Lower leg skin (tissue), 3 donors: ENCODE measurements at regions not wholly inside any gene's neighbourhood (a gene's known extent, or its start where the extent isn't known, plus 50 kb on each side); places are given as distances from the start of the nearest gene placed in this dataset.

ENCODE experiments used
- CTCF ChIP-seq, 3 donors: fragments of 450-650 bp; IDR thresholded peaks; one replicate each; pipeline ENCODE4 v1.5.1; 2016; ENCODE audit warnings: antibody characterized with exemption in 3 of 3, mild to moderate bottlenecking in 3 of 3, moderate library complexity in 2 of 3
- POLR2A ChIP-seq, 2 donors: fragments of 450-650 bp; IDR thresholded peaks; one replicate each; pipeline ENCODE4 v1.6.1; 2016 to 2017; ENCODE audit warnings: antibody characterized with exemption in 2 of 2, mild to moderate bottlenecking in 1 of 2, moderate library complexity in 1 of 2

DNA sequence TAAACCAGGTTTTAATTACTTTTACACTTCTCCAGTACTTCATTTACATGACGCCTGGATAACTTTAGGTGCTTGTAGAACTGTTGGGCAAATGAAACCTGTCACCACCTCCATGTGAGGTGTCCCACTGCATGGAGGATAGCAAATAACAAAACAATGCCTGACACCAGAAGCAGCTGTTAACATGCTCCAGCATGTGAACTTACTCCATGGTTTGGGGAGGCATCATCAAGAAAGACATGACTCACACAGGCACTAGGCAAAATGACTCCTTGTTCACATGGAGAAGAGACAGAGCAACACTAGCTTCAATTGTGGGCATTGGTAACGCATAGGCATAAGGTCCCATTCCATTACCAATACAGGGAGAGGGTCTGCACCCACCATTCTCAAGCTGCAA, 198.1 kb upstream of the F9 start:
- no peak for TF ChIP-seq CTCF (IDR thresholded peaks at IDR 0.05)
- TF ChIP-seq POLR2A (IDR thresholded peaks at IDR 0.05): no peak
